GM19023 (cell line): ENCODE measurements at regions not wholly inside any gene's neighbourhood (a gene's known extent, or its start where the extent isn't known, plus 50 kb on each side); places are given as distances from the start of the nearest gene placed in this dataset.

Experiments
- ATAC-seq: cut with Tn5 transposase; IDR thresholded peaks from one replicate; pipeline ENCODE4 v1.9.1; 2021; ENCODE audit warnings: mild to moderate bottlenecking, moderate library complexity; ENCODE audit not compliant: unreplicated experiment

- ATAC-seq: no peak
Observed at GRCh38 chr9:120138955-120139354, 441.0 kb downstream of the CDK5RAP2 start.

DNA sequence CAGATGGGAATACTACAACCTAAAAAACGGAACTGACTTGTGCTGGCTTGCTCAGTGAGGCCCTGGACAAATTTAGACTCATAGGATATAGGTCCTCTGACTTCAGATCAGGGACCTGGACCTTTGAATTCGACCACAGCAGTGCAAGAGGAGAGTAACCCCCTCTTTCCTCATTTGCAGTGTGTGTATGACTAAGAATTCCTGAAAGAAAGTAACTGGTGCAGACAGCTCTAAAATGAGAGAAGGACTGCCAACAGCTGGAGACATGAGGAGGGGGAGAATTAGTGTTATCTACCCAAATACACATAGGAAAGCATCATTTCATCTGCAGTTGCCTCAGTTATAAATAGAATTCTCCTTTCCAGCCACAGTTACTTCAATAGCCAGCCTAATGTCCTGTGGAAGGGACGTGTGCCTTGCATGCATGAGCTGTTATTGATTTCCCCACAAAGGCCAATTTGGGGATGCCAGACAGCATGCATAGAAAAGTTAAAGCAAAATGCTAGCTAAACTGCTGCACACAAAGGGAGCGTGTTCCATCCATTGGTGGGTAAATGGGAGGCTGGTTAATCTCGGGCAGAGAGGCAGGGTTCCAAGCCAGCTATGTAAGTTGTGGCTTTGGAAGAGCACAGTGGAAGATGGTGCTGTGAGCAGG is 442.7 kb downstream of the CDK5RAP2 start:
- ATAC-seq: no peak

GRCh38 chr9:120136696-120137095 is 443.3 kb downstream of the CDK5RAP2 start:
- no peak for ATAC-seq

DNA sequence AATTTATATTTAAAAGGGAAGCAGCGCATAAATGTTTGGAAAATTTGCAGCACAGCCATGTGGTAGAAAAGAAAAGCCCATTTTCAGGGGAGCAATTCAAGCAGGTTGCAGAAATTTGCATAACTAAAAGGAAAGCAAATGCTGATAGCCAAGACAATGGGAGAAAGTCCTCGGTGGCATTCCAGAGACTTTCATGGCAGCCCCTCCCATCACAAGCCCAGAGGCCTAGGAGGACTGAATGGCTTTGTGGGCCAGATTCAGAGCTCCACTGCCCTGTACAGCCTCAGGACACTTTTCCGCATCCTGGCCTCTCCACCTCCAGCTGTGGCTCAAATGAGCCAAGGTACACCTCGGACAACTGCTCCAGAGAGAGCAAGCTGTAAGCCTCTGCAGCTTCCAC is 462.9 kb downstream of the CDK5RAP2 start:
- no peak for ATAC-seq

DNA sequence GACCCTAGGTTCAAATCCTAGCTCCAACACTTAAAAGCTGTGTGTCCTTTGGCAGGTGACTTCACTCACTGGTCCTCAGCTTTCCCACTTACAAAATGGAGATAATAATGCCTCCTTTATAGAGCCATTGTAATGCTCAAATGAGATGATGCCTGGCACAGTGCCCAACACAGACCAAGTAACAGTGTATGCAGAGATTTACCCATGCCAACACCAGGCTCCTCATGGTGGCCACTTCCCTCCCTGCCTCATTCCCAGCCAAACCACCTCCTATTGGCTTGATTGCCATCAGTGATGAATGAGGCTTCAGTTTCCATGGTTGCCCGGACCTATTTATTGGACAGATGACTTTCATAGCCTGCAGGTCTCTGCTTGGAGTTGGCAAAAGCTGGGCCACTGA is 469.4 kb downstream of the CDK5RAP2 start:
- ATAC-seq: no peak

DNA sequence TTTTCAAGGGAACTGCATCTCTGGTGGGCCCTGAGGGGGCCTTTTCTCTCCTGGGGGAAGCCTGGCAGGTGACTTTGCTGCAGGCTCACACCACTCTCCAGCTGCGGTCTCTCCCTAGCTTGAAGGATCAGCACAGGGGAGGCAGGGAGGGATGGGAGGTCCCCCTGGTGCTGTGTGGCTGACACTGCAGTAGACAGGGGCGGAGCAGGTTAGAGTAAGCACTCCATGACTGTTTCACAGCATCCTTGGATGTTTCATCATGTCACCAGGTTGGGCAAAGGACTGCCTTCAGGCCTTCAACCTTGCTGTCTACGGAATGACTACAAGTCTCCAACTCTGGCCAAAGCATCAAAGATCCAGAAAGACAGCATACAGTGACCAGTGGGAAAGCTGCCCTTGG is 470.7 kb downstream of the CDK5RAP2 start:
- ATAC-seq: no peak

DNA sequence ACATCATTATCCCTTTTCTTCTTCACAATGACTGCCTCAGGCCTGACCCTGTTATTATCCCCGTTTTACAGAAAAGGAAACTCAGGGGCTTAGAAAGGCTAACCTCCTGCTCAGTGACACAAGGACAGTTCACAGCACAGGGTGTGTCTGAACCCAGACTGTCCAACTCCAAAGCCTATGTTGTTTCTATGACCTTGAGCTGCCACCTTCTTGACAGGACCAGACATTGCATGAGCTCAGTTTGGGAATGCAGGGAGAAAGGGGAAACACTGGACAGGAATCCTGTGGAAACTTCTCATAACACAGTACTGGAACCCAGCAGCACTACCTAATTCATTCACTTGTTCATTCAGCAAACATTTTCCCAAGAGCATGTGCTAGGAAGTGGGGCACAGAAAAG is 472.8 kb downstream of the CDK5RAP2 start:
- ATAC-seq: no peak

GRCh38 chr9:120104771-120105170 is 475.2 kb downstream of the CDK5RAP2 start:
- no peak for ATAC-seq

GRCh38 chr9:120100595-120100994 is 479.4 kb downstream of the CDK5RAP2 start:
- ATAC-seq: no peak

- ATAC-seq: no peak
Observed at GRCh38 chr9:120099065-120099464, 480.9 kb downstream of the CDK5RAP2 start.

GRCh38 chr9:120098584-120098983 is 481.4 kb downstream of the CDK5RAP2 start:
- ATAC-seq: no peak

- ATAC-seq: no peak
Observed at GRCh38 chr9:120091206-120091605, 488.8 kb downstream of the CDK5RAP2 start.

DNA sequence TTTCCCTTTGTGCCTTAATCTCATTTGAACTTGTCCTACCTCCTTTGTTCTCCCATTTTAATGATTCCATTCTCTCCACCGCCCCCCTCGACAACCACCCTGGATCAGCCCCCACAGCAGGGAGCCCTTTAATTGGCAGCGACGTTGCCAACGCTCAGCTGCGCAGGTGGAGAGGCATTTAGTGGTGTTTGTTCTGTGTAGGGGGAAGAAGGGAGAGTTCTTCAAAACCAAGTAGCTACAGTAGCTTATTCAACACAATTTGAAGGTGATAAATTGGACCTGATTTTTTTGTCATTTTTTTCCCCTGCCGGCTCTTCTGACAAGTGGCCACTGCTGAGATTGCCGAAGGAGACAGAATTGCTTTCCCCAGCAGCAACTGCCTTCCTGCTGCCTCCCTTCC is 499.1 kb downstream of the CDK5RAP2 start:
- no peak for ATAC-seq

DNA sequence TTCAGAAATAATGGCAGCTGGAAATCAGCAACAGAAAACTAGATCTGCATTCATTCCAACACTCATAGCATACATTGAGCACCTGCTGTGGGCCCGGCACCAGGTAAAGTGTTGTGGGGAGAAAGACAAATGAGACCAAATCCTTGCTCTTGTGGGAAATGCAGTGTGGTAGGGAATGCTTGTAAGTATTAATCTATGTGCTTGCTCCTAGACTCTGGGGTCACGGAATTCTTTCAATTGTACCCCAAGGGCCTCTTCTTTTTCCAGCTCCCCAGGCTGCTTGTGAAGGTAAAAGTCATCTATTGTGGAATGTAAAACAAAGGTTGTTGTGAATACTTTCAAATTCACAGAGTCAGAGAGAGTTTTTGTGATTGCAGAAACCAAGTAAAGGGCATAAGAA is 501.9 kb downstream of the CDK5RAP2 start:
- no peak for ATAC-seq

- no peak for ATAC-seq
Observed at GRCh38 chr9:120071760-120072159, 508.2 kb downstream of the CDK5RAP2 start.

GRCh38 chr9:120066315-120066714 is 513.7 kb downstream of the CDK5RAP2 start:
- ATAC-seq: no peak

GRCh38 chr9:120065151-120065550 is 514.8 kb downstream of the CDK5RAP2 start:
- ATAC-seq: no peak

- ATAC-seq: no peak
Observed at GRCh38 chr9:120045011-120045410, 535.0 kb downstream of the CDK5RAP2 start.

- no peak for ATAC-seq
Observed at GRCh38 chr9:120043448-120043847, 536.5 kb downstream of the CDK5RAP2 start.

DNA sequence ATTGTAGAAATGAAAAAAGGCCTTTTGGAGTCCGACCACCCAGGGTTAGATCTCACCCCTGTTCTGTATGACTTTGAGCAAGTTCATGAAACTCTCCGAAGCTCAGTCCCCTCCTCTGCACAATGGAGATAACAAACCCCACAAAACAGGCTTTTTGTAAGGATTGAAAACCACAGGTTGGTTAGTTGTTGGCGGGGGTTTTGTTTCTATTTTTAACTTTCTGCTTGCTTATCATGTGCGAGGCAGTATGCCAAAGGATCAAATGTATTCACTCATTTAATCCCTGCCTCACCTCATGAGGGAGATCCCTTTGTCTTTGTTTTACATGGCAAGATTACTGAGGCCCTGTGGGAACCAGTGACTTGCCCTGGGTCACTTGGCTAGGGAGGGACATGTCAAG is 539.1 kb downstream of the CDK5RAP2 start:
- ATAC-seq: no peak

- no peak for ATAC-seq
Observed at GRCh38 chr9:120038342-120038741, 541.6 kb downstream of the CDK5RAP2 start.

- ATAC-seq: no peak
Observed at GRCh38 chr9:120032639-120033038, 547.3 kb downstream of the CDK5RAP2 start.

GRCh38 chr9:120030847-120031246 is 549.1 kb downstream of the CDK5RAP2 start:
- ATAC-seq: no peak
